Natural killer cell (primary cell): ENCODE measurements at regions not wholly inside any gene's neighbourhood (a gene's known extent, or its start where the extent isn't known, plus 50 kb on each side); places are given as distances from the start of the nearest gene placed in this dataset.

Source experiments
- ATAC-seq, 3 donors: fragments of 150-1000 bp in 2 of 3; fragments of 200-7000 bp in 1 of 3; cut with Tn5 transposase; 1 replicate in 1 of 3; 2 replicates in 2 of 3; pipeline ENCODE4 v1.10.0; 2021; ENCODE audit warnings: mild to moderate bottlenecking in 2 of 3, moderate library complexity in 2 of 3
- DNase-seq, 2 donors: peaks; one replicate each; pipeline versions ENCODE4 v3.0.0 to v3.0.0-alpha.2; 2013 to 2021; ENCODE audit warnings: mixed read lengths in 1 of 2
- H3K27ac ChIP-seq: one replicate; pipeline ENCODE4 v1.5.1; 2013; ENCODE audit warnings: mild to moderate bottlenecking, low read length
- H3K27me3 ChIP-seq: one replicate; pipeline ENCODE4 v1.6.1; 2013; ENCODE audit warnings: low read length; ENCODE audit not compliant: control insufficient read depth, insufficient read depth
- H3K36me3 ChIP-seq: one replicate; pipeline ENCODE4 v1.6.1; 2013; ENCODE audit warnings: low read length; ENCODE audit not compliant: control insufficient read depth, insufficient read depth
- H3K4me1 ChIP-seq: one replicate; pipeline ENCODE4 v1.6.1; 2013; ENCODE audit warnings: low read length; ENCODE audit not compliant: control insufficient read depth, insufficient read depth
- H3K4me3 ChIP-seq: one replicate; pipeline ENCODE4 v1.5.1; 2013; ENCODE audit warnings: low read length
- H3K9me3 ChIP-seq: one replicate; pipeline ENCODE4 v1.6.1; 2013; ENCODE audit warnings: low read length; ENCODE audit not compliant: control insufficient read depth, insufficient read depth
- H3K27ac Mint-ChIP-seq, 2 donors: one replicate each; pipeline ENCODE4 v1.8.0; 2022; ENCODE audit warnings: mild to moderate bottlenecking in 2 of 2, mixed read lengths in 2 of 2, moderate library complexity in 1 of 2
- H3K27me3 Mint-ChIP-seq, 2 donors: one replicate each; pipeline ENCODE4 v1.8.0; 2022; ENCODE audit warnings: low read depth in 2 of 2, mixed read lengths in 2 of 2
- H3K36me3 Mint-ChIP-seq: one replicate; pipeline ENCODE4 v1.8.0; 2022; ENCODE audit warnings: mixed read lengths
- H3K4me1 Mint-ChIP-seq, 2 donors: one replicate each; pipeline ENCODE4 v1.8.0; 2022; ENCODE audit warnings: mixed read lengths in 2 of 2
- H3K4me3 Mint-ChIP-seq: one replicate; pipeline ENCODE4 v1.8.0; 2022; ENCODE audit warnings: mild to moderate bottlenecking, moderate library complexity, mixed read lengths
- H3K9me3 Mint-ChIP-seq, 2 donors: one replicate each; pipeline ENCODE4 v1.8.0; 2022; ENCODE audit warnings: mixed read lengths in 2 of 2
- WGBS: methylation state at CpG from one replicate; pipeline ENCODE4 v1.1.7; 2013; ENCODE audit warnings: missing lambda C conversion rate; ENCODE audit not compliant: insufficient coverage; 5-methylcytosine and 5-hydroxymethylcytosine counted together
- intact Hi-C: fragments of 100-400 bp; cut with micrococcal nuclease; formaldehyde crosslinking; loops from one replicate; pipeline ENCODE4 v1.14.2; 2022
- TF ChIP-seq, protein P1 (sequence below): fragments of 200-600 bp; IDR thresholded peaks from one replicate; pipeline ENCODE4 v1.8.0; 2022; ENCODE audit warnings: antibody characterized with exemption

DNA sequence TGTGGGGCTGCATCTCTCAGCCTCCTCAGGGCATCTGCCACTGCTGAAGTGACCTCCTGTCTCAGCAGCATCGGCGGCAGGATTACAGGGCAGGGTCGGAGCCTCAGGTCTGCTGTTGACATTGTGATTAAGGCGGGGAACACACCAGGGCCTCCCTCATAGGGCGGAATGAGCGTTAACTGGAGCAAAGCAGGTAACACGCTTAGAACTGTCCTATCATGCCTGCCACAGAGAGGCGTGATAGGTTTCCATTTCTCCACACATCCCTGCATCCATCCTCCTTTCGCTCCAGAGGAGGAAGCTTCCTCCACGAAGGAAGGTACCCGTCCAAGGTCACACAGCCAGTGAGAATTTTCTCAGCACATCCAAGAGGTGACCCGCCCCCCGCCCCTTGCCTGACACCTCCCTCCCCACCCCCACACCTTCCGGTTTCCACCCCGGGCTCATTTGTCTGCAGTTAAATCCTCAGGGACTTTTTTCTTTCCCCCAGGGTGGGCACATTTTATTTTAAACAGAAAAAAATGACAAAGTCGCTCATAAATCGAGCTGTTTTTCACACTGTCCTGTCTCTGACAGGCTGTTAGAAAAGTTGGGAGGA, 200.8 kb downstream of the TFAP2C start:
- no peak for ATAC-seq
- H3K27me3 Mint-ChIP-seq: peaks cover 20 to 39% of the 10 kb centered on the region in 2 donors
- Histone ChIP-seq H3K4me1 (no peaks in the 10 kb centered on the region), H3K27ac (no peak overlapping the region), H3K4me3 (no peak overlapping the region), H3K27me3 (no peaks in the 10 kb centered on the region), H3K9me3 (no peaks in the 10 kb centered on the region), H3K36me3 (no peaks in the 10 kb centered on the region)
- TF ChIP-seq, protein P1, sequence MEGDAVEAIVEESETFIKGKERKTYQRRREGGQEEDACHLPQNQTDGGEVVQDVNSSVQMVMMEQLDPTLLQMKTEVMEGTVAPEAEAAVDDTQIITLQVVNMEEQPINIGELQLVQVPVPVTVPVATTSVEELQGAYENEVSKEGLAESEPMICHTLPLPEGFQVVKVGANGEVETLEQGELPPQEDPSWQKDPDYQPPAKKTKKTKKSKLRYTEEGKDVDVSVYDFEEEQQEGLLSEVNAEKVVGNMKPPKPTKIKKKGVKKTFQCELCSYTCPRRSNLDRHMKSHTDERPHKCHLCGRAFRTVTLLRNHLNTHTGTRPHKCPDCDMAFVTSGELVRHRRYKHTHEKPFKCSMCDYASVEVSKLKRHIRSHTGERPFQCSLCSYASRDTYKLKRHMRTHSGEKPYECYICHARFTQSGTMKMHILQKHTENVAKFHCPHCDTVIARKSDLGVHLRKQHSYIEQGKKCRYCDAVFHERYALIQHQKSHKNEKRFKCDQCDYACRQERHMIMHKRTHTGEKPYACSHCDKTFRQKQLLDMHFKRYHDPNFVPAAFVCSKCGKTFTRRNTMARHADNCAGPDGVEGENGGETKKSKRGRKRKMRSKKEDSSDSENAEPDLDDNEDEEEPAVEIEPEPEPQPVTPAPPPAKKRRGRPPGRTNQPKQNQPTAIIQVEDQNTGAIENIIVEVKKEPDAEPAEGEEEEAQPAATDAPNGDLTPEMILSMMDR: no peak
- H3K36me3 Mint-ChIP-seq: no peaks in the 10 kb centered on the region
- DNase-seq: no peak
- no peak overlapping the region for H3K27ac Mint-ChIP-seq
- WGBS: 29% methylated on average over 15 of the region's 17 CpGs
- H3K4me1 Mint-ChIP-seq: no peaks in the 10 kb centered on the region
- intact Hi-C loops: no loop called here
- H3K4me3 Mint-ChIP-seq: no peak overlapping the region
- H3K9me3 Mint-ChIP-seq: no peaks in the 10 kb centered on the region

DNA sequence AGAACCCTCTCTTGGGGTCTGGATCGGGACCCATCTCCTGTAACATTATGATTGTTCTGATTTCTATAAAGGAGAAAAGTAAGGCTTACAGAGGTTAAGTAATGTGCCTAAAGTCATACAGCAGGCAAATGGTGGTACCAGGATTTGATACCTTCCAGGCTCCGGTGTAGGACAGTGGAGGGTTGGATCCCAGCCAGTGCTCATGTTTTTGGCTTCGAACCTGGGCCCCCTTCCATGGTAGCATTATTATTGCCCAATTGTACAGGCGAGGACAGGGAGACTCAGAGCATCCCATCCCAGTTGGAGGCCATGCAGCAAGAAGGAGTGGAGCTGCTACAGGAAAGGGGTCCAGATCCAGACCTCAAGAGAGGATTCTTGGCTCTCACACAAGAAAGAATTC, 202.7 kb downstream of the TFAP2C start:
- intact Hi-C loops: no loop called here
- DNase-seq (no peak), ATAC-seq (no peak)
- Histone ChIP-seq H3K27me3 (no peaks in the 10 kb centered on the region), H3K4me3 (no peak overlapping the region), H3K27ac (no peak overlapping the region), H3K4me1 (no peaks in the 10 kb centered on the region), H3K9me3 (no peaks in the 10 kb centered on the region), H3K36me3 (no peaks in the 10 kb centered on the region)
- H3K27ac Mint-ChIP-seq: no peak overlapping the region
- H3K36me3 Mint-ChIP-seq: no peaks in the 10 kb centered on the region
- H3K4me3 Mint-ChIP-seq: no peak overlapping the region
- no peaks in the 10 kb centered on the region for H3K4me1 Mint-ChIP-seq
- WGBS: 76% methylated on average over 3 of the region's 4 CpGs
- TF ChIP-seq, protein P1: no peak
- H3K9me3 Mint-ChIP-seq: no peaks in the 10 kb centered on the region
- peaks cover 16 to 33% of the 10 kb centered on the region in 2 donors for H3K27me3 Mint-ChIP-seq

DNA sequence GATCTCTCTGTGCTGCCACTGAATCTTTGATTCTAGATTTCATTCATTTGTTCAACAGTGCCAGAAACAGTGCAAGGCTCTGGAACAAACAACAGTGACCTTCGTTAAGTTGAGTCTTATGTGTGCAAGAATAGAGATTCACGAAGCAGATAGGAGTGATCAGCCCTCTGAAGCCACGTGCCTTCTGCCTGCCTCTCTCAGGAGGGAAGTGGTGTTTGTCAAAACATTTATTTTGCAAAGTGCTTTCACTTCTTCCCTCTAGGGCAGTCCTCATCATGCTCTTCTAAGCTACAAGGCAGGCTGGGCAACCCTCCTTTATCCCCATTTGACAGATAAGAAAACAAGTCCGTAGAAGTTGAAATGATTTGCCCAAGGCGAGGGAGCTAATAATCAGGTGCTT, 204.3 kb downstream of the TFAP2C start:
- no peaks in the 10 kb centered on the region for H3K36me3 Mint-ChIP-seq
- H3K27me3 Mint-ChIP-seq: peaks cover 14 to 38% of the 10 kb centered on the region in 2 donors
- H3K9me3 Mint-ChIP-seq: no peaks in the 10 kb centered on the region
- ATAC-seq (no peak), DNase-seq (no peak)
- Histone ChIP-seq H3K4me1 (no peaks in the 10 kb centered on the region), H3K9me3 (no peaks in the 10 kb centered on the region), H3K27ac (no peak overlapping the region), H3K36me3 (no peaks in the 10 kb centered on the region), H3K27me3 (no peaks in the 10 kb centered on the region), H3K4me3 (no peak overlapping the region)
- TF ChIP-seq, protein P1: no peak
- H3K4me3 Mint-ChIP-seq: no peak overlapping the region
- intact Hi-C loops: no loop called here
- no peaks in the 10 kb centered on the region for H3K4me1 Mint-ChIP-seq
- no peak overlapping the region for H3K27ac Mint-ChIP-seq
- 64% methylated on average over 5 of the region's 5 CpGs for WGBS
